ENCODE measurements at regions not wholly inside any gene's neighbourhood (a gene's known extent, or its start where the extent isn't known, plus 50 kb on each side); places are given as distances from the start of the nearest gene placed in this dataset.

GRCh38 chr10:30256084-30256483 lies 93.0 kb downstream of the MTPAP start:
- DNase-seq (no peak), ATAC-seq (no peak)
- CTCF ChIA-PET = no interaction called here
- Mint-ChIP-seq H3K27me3 (peaks cover 30% of the 10 kb centered on the region), H3K9me3 (ENCODE audit: low read depth) (peaks cover 7% of the 10 kb centered on the region), H3K36me3 (peaks cover 6% of the 10 kb centered on the region), H3K4me1 (no peaks in the 10 kb centered on the region), H3K27ac (no peak overlapping the region), H3K4me3 (no peak overlapping the region)

- H3K9me3 Mint-ChIP-seq (ENCODE audit: low read depth) = peaks cover 7% of the 10 kb centered on the region
- no peak overlapping the region for H3K27ac Mint-ChIP-seq
- ATAC-seq (no peak), DNase-seq (no peak)
- CTCF ChIA-PET = interaction anchor here (1.3 kb wide), 1 partner anchor 15 kb away, joined by 3 read pairs; no protein-coding TSS in a partner anchor
- peaks cover 6% of the 10 kb centered on the region for H3K36me3 Mint-ChIP-seq
- H3K4me1 Mint-ChIP-seq = no peaks in the 10 kb centered on the region
- H3K27me3 Mint-ChIP-seq = peaks cover 37% of the 10 kb centered on the region
- H3K4me3 Mint-ChIP-seq = no peak overlapping the region
Observed at GRCh38 chr10:30254926-30255325, 94.2 kb downstream of the MTPAP start.

- no peak for ATAC-seq
- Mint-ChIP-seq H3K27ac (no peak overlapping the region), H3K9me3 (ENCODE audit: low read depth) (peaks cover 5% of the 10 kb centered on the region), H3K4me1 (peaks cover 6% of the 10 kb centered on the region), H3K27me3 (peaks cover 23% of the 10 kb centered on the region), H3K4me3 (no peak overlapping the region), H3K36me3 (peaks cover 7% of the 10 kb centered on the region)
- no peak for DNase-seq
- CTCF ChIA-PET = no interaction called here
Observed at GRCh38 chr10:30248728-30249127, 100.3 kb downstream of the MTPAP start.

DNA sequence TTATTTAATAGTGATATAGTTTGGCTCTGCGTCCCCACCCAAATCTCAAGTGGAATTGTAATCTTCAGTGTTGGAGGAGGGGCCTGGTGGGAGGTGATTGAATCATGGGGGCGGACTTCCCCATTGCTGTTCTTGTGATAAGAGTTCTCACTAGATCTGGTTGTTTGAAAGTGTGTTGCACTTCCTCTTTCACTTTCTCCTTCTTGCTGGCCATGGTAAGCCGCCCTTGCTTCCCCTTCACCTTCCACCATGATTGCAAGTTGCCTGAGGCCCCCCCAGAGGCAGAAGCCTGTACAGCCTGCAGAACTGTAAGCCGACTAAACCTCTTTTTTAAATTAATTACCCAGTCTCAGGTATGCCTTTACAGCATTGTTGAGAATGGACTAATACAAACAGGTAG lies 101.4 kb downstream of the MTPAP start:
- Mint-ChIP-seq H3K27me3 (peaks cover 18% of the 10 kb centered on the region), H3K27ac (peak overlapping the region; percentile 48), H3K4me1 (peaks cover 6% of the 10 kb centered on the region), H3K36me3 (peaks cover 5% of the 10 kb centered on the region), H3K9me3 (ENCODE audit: low read depth) (peaks cover 2% of the 10 kb centered on the region), H3K4me3 (no peak overlapping the region)
- no peak for DNase-seq
- peak; percentile 42 for ATAC-seq
- CTCF ChIA-PET = interaction anchor here (1.1 to 2.2 kb wide), 2 partner anchors 23 to 249 kb away, joined by 3 to 7 read pairs; no protein-coding TSS in a partner anchor

DNA sequence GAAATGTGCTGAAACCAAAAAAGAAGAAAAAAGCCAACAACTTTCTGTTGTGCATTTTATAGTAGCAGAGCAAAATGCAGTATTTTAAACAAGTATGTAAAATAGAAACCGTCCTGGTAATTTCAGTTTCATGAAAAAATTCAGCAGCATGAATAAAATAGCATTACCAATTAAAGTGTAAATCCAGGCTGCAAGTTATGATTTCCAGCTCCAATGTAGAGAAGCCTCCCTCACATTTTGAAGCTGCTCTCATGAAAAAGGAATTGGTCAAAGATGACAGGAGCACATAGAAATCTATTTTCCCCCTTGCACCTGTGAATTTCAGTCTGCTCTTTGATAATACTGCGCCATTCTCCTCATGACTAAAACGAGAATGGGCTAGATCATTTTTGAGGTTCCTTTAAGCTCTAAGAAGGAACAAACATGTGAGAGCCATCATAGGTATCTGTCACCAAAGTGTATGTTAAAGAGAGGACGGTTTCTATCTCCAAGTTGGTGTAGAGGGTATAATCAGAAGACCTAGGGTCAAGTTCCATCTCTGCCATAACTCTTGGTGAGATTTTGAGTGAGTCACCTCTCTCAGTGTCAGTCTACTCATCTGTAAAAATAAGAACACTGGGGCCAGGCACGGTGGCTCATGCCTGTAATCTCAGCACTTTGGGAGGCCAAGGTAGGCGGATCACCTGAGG lies 107.5 kb downstream of the MTPAP start:
- no peak overlapping the region for H3K27ac Mint-ChIP-seq
- ATAC-seq (no peak), DNase-seq (no peak)
- peaks cover 24% of the 10 kb centered on the region for H3K27me3 Mint-ChIP-seq
- H3K4me3 Mint-ChIP-seq = no peak overlapping the region
- H3K4me1 Mint-ChIP-seq = peaks cover 7% of the 10 kb centered on the region
- no peaks in the 10 kb centered on the region for H3K9me3 Mint-ChIP-seq (ENCODE audit: low read depth)
- CTCF ChIA-PET = interaction anchor here (0.8 to 6.0 kb wide), 15 partner anchors 10 to 350 kb away, joined by 3 to 98 read pairs (median 3); no protein-coding TSS in a partner anchor
- H3K36me3 Mint-ChIP-seq = no peaks in the 10 kb centered on the region

- Mint-ChIP-seq H3K9me3 (ENCODE audit: low read depth) (no peaks in the 10 kb centered on the region), H3K4me1 (peaks cover 7% of the 10 kb centered on the region), H3K27ac (no peak overlapping the region), H3K27me3 (peaks cover 32% of the 10 kb centered on the region), H3K4me3 (no peak overlapping the region), H3K36me3 (peaks cover 2% of the 10 kb centered on the region)
- CTCF ChIA-PET = interaction anchor here (0.9 to 1.6 kb wide), 3 partner anchors 121 to 240 kb away, joined by 3 to 8 read pairs (median 3); no protein-coding TSS in a partner anchor
- ATAC-seq (no peak), DNase-seq (no peak)
Observed at GRCh38 chr10:30238836-30239235, 110.2 kb downstream of the MTPAP start.

GRCh38 chr10:30233186-30233959 lies 115.7 kb downstream of the MTPAP start:
- ATAC-seq (no peak), DNase-seq (no peak)
- no peaks in the 10 kb centered on the region for H3K9me3 Mint-ChIP-seq (ENCODE audit: low read depth)
- no peak overlapping the region for H3K4me3 Mint-ChIP-seq
- no peak overlapping the region for H3K27ac Mint-ChIP-seq
- H3K4me1 Mint-ChIP-seq = peaks cover 22% of the 10 kb centered on the region
- H3K36me3 Mint-ChIP-seq = peaks cover 4% of the 10 kb centered on the region
- CTCF ChIA-PET = interaction anchor here (1.1 to 1.5 kb wide), 2 partner anchors 10 to 206 kb away, joined by 3 to 6 read pairs; no protein-coding TSS in a partner anchor
- peaks cover 23% of the 10 kb centered on the region for H3K27me3 Mint-ChIP-seq

DNA sequence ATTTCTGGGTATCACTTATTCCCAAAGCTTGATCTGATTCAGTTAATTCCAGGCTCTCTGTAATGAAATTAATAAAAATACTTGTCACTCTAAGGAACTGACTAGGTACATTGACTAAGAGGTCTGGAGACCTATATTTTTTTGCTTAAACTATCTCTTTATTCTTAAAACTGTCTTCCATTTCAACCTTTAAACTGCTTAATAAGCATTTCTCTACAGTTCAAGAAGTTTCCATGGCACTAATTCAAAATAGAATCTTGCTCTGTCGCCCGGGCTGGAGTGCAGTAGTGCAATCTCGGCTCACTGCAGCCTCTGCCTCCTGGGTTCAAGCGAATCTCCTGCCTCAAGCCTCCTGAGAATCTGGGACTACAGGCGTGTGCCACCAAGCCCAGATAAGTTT lies 117.4 kb downstream of the MTPAP start:
- no peak overlapping the region for H3K27ac Mint-ChIP-seq
- ATAC-seq = no peak
- H3K27me3 Mint-ChIP-seq = peaks cover 18% of the 10 kb centered on the region
- no peak overlapping the region for H3K4me3 Mint-ChIP-seq
- no peaks in the 10 kb centered on the region for H3K9me3 Mint-ChIP-seq (ENCODE audit: low read depth)
- peaks cover 4% of the 10 kb centered on the region for H3K36me3 Mint-ChIP-seq
- DNase-seq = no peak
- CTCF ChIA-PET = interaction anchor here (1.4 to 3.2 kb wide), 3 partner anchors 10 to 233 kb away, joined by 5 to 21 read pairs (median 6); no protein-coding TSS in a partner anchor
- H3K4me1 Mint-ChIP-seq = peaks cover 22% of the 10 kb centered on the region

- peaks cover 22% of the 10 kb centered on the region for H3K4me1 Mint-ChIP-seq
- CTCF ChIA-PET = interaction anchor here (0.5 to 3.2 kb wide), 5 partner anchors 10 to 233 kb away, joined by 3 to 21 read pairs (median 5); no protein-coding TSS in a partner anchor
- H3K36me3 Mint-ChIP-seq = peaks cover 4% of the 10 kb centered on the region
- H3K27ac Mint-ChIP-seq = peak overlapping the region; percentile 53
- H3K9me3 Mint-ChIP-seq (ENCODE audit: low read depth) = no peaks in the 10 kb centered on the region
- H3K27me3 Mint-ChIP-seq = peaks cover 18% of the 10 kb centered on the region
- no peak overlapping the region for H3K4me3 Mint-ChIP-seq
- DNase-seq (peak; percentile 56), ATAC-seq (peak; percentile 83)
Observed at GRCh38 chr10:30231071-30231652, 117.9 kb downstream of the MTPAP start.

GRCh38 chr10:30229536-30229935 lies 119.5 kb downstream of the MTPAP start:
- peaks cover 8% of the 10 kb centered on the region for H3K27me3 Mint-ChIP-seq
- ATAC-seq = no peak
- peaks cover 22% of the 10 kb centered on the region for H3K4me1 Mint-ChIP-seq
- CTCF ChIA-PET = interaction anchor here (0.7 to 3.2 kb wide), 4 partner anchors 12 to 513 kb away, joined by 3 to 21 read pairs (median 7); no protein-coding TSS in a partner anchor
- H3K36me3 Mint-ChIP-seq = peaks cover 2% of the 10 kb centered on the region
- H3K27ac Mint-ChIP-seq = no peak overlapping the region
- DNase-seq = no peak
- no peaks in the 10 kb centered on the region for H3K9me3 Mint-ChIP-seq (ENCODE audit: low read depth)
- no peak overlapping the region for H3K4me3 Mint-ChIP-seq

GRCh38 chr10:30228417-30229036 lies 120.6 kb downstream of the MTPAP start:
- ATAC-seq (no peak), DNase-seq (no peak)
- Mint-ChIP-seq H3K27me3 (peaks cover 6% of the 10 kb centered on the region), H3K27ac (no peak overlapping the region), H3K36me3 (peaks cover 2% of the 10 kb centered on the region), H3K9me3 (ENCODE audit: low read depth) (no peaks in the 10 kb centered on the region), H3K4me3 (no peak overlapping the region), H3K4me1 (peaks cover 22% of the 10 kb centered on the region)
- CTCF ChIA-PET = interaction anchor here (1.4 to 2.7 kb wide), 2 partner anchors 13 to 230 kb away, joined by 4 to 9 read pairs; no protein-coding TSS in a partner anchor

DNA sequence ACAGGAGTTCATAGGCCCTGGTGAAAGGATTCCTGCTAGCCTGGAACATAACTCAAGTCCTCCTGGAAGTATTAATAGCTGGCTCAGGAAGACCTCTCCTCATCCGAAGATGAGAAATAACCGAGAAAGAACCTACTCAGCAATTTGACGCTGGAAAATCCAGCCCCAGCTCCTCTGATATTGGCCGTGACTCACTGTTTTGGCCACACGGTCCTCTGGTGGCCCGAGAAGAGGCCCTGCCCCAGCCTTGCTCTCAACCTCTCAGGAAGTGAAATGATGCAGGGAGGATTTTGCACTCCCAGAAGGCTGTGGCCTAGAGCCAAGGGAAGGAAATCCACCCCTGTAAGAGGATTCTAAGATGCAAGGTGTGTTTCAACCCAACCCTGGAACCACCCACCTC lies 121.6 kb downstream of the MTPAP start:
- no peaks in the 10 kb centered on the region for H3K9me3 Mint-ChIP-seq (ENCODE audit: low read depth)
- CTCF ChIA-PET = interaction anchor here (2.7 kb wide), 1 partner anchor 229 kb away, joined by 9 read pairs; no protein-coding TSS in a partner anchor
- ATAC-seq (no peak), DNase-seq (no peak)
- no peaks in the 10 kb centered on the region for H3K27me3 Mint-ChIP-seq
- H3K27ac Mint-ChIP-seq = no peak overlapping the region
- peaks cover 2% of the 10 kb centered on the region for H3K36me3 Mint-ChIP-seq
- no peak overlapping the region for H3K4me3 Mint-ChIP-seq
- H3K4me1 Mint-ChIP-seq = peaks cover 22% of the 10 kb centered on the region

Measured in activated CD8-positive, alpha-beta memory T cell treated with anti-CD3 and anti-CD28 coated beads, Interleukin-2, amount 10 ng/mL, durations not matched to agents 7 days and 5 days (primary cell).